ENCODE measurements at regions not wholly inside any gene's neighbourhood (a gene's known extent, or its start where the extent isn't known, plus 50 kb on each side); places are given as distances from the start of the nearest gene placed in this dataset.

DNA sequence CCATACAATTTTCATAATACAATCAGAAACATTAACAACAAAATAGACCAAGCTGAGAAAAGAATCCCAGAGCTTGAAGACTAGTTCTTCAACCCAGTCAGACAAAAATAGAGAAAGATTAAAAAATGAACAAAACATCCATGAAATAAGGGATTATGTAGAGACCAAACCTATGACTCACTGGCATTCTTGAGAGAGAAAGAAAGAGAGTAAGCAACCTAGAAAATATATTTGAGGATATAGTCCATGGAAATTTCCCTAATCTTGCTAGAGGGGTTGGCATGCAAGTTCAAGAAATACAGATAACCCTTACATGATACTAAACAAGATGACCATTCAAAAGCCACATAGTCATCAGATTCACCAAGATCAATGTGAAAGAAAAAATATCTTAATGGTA lies 281.7 kb downstream of the CCDC85A start:
- no peaks in the 10 kb centered on the region for H3K27me3 ChIP-seq
- TF ChIP-seq, protein P1, sequence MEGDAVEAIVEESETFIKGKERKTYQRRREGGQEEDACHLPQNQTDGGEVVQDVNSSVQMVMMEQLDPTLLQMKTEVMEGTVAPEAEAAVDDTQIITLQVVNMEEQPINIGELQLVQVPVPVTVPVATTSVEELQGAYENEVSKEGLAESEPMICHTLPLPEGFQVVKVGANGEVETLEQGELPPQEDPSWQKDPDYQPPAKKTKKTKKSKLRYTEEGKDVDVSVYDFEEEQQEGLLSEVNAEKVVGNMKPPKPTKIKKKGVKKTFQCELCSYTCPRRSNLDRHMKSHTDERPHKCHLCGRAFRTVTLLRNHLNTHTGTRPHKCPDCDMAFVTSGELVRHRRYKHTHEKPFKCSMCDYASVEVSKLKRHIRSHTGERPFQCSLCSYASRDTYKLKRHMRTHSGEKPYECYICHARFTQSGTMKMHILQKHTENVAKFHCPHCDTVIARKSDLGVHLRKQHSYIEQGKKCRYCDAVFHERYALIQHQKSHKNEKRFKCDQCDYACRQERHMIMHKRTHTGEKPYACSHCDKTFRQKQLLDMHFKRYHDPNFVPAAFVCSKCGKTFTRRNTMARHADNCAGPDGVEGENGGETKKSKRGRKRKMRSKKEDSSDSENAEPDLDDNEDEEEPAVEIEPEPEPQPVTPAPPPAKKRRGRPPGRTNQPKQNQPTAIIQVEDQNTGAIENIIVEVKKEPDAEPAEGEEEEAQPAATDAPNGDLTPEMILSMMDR (IDR thresholded peaks at IDR 0.05; ENCODE audit: low read depth, low read length): no peak
- H3K27ac ChIP-seq: no peak overlapping the region
- no peaks in the 10 kb centered on the region for H3K4me1 ChIP-seq (ENCODE audit: low read depth)
- H3K4me3 ChIP-seq: no peak overlapping the region
- no peaks in the 10 kb centered on the region for H3K36me3 ChIP-seq
- no peaks in the 10 kb centered on the region for H3K9me3 ChIP-seq (ENCODE audit: low read depth)
- DNase-seq (ENCODE audit: low read depth in 1 of 2, low spot score in 1 of 2): no peak

DNA sequence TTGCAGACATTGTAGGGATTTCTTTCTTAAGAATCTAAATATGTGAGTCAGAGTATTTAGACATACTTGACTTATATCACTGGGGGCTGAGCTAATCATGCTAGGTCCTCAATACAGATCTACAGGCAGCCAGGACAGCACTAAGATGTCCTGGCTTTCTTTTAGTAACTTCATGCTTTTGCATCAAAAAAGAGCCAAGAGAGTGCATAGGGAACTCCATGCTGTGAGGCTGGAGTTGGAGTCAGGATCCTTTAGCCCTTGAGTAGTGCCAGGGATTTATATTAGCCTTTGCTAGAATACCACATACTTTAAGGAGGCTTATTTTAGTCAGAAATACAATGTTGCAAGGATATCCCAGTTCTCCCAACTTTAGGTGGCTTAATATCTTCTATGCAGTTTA lies 289.7 kb downstream of the CCDC85A start:
- H3K4me3 ChIP-seq: no peak overlapping the region
- H3K36me3 ChIP-seq: no peaks in the 10 kb centered on the region
- H3K27me3 ChIP-seq: no peaks in the 10 kb centered on the region
- TF ChIP-seq, protein P1 (IDR thresholded peaks at IDR 0.05; ENCODE audit: low read depth, low read length): no peak
- H3K4me1 ChIP-seq (ENCODE audit: low read depth): peaks cover 13% of the 10 kb centered on the region
- H3K27ac ChIP-seq: no peak overlapping the region
- no peak for DNase-seq (ENCODE audit: low read depth in 1 of 2, low spot score in 1 of 2)
- no peaks in the 10 kb centered on the region for H3K9me3 ChIP-seq (ENCODE audit: low read depth)

DNA sequence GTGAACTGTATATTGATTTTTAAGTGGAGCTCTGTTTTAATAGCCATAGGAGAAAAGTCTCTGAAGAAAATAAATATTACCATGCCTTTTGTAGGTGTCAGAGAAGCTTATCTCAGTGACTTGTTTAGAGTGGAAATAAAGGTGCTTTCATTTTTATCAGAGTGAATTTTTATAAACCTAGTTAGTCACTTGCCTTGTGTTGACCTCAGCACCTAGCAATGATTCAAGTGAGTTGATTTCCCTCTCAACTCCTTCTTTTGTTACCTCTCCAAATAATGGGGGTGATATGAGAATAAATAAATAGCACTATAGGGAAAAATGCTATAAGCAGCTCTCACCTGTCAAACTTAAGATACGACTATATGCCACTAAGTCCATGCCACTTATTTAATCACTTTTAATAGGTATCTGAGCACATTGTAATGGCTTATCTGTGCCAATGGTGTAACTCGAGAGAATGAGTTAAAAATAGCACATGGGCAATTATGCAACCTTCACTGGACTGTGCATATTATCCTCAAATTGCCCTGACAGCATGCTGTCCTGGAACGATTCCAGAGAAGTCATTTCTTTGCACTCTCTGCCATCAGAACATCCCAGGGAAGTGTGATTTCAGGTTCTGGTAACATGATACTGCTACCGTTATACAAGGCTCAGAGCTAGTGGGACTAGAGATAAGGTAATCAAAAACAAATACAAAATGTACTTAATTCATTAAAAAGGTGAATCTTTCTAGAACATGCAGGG lies 290.8 kb downstream of the CCDC85A start:
- Histone ChIP-seq H3K27me3 (no peaks in the 10 kb centered on the region), H3K36me3 (no peaks in the 10 kb centered on the region), H3K4me1 (ENCODE audit: low read depth) (peaks cover 13% of the 10 kb centered on the region), H3K9me3 (ENCODE audit: low read depth) (no peaks in the 10 kb centered on the region), H3K27ac (no peak overlapping the region), H3K4me3 (no peak overlapping the region)
- DNase-seq (ENCODE audit: low read depth in 1 of 2, low spot score in 1 of 2): peak; percentile 14 to 46
- TF ChIP-seq, protein P1 (IDR thresholded peaks at IDR 0.05; ENCODE audit: low read depth, low read length): no peak

DNA sequence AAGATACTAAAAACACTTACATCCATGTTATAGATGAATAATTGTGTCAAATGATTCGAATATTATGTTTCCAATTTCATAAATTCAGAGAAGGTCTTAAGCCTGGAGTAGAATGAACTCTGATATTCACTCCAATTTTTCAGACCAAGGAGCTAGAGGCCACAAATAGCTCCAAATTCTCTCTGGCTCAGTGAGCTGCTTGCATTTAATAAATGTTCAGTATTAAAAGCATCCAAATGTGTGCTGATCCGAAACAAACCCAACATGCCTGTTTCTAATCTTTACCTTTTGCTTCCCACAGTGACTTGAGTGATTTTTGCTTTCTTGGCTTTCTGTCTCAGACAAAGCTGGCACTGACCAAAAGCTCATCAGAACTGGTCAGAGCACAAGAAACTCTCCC lies 291.4 kb downstream of the CCDC85A start:
- peaks cover 13% of the 10 kb centered on the region for H3K4me1 ChIP-seq (ENCODE audit: low read depth)
- no peak for DNase-seq (ENCODE audit: low read depth in 1 of 2, low spot score in 1 of 2)
- TF ChIP-seq, protein P1 (IDR thresholded peaks at IDR 0.05; ENCODE audit: low read depth, low read length): no peak
- H3K9me3 ChIP-seq (ENCODE audit: low read depth): no peaks in the 10 kb centered on the region
- H3K4me3 ChIP-seq: no peak overlapping the region
- H3K27ac ChIP-seq: no peak overlapping the region
- no peaks in the 10 kb centered on the region for H3K36me3 ChIP-seq
- H3K27me3 ChIP-seq: no peaks in the 10 kb centered on the region

DNA sequence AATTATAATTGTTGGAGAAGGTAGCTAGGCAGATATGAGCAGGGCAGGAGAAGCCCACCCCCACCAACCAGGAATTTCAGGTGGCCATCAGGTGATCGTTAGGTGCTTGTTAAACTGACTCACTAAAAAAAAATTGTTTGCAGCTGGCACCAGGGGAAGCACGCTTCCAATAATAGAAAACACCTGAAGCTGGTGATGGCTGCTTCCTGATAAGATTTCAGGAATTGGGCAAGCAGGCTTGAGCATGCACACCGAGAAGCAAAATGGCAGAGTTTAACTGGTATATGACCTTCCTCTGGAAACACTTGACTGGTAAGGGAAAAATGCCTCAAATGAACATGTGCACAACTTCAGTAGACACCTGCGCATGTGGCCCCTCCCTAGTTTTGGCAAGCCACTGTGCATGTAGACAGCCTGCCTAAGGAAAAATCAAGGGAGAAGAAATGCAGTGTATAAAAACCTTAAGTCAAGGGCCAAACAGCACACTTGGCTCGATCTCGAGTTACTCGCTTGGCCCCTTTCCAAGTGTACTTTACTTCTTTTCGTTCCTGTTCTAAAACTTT lies 292.8 kb downstream of the CCDC85A start:
- Histone ChIP-seq H3K4me1 (ENCODE audit: low read depth) (peaks cover 13% of the 10 kb centered on the region), H3K9me3 (ENCODE audit: low read depth) (no peaks in the 10 kb centered on the region), H3K27ac (no peak overlapping the region), H3K27me3 (no peaks in the 10 kb centered on the region), H3K36me3 (no peaks in the 10 kb centered on the region), H3K4me3 (no peak overlapping the region)
- TF ChIP-seq, protein P1 (IDR thresholded peaks at IDR 0.05; ENCODE audit: low read depth, low read length): no peak
- DNase-seq (ENCODE audit: low read depth in 1 of 2, low spot score in 1 of 2): peak in 1 of 2 donors; percentile 6

Data from cardiac muscle cell (in vitro differentiated cells and primary cell).